ENCODE measurements at regions not wholly inside any gene's neighbourhood (a gene's known extent, or its start where the extent isn't known, plus 50 kb on each side); places are given as distances from the start of the nearest gene placed in this dataset.

GRCh38 chr1:172902861-172903381 lies 147.8 kb downstream of the TNFSF18 start:
- peaks cover 28 to 51% (median 44%) of the 10 kb centered on the region in 4 donors for H3K4me1 Mint-ChIP-seq
- H3K4me3 Mint-ChIP-seq = no peak overlapping the region
- no peaks in the 10 kb centered on the region for H3K36me3 Mint-ChIP-seq
- no peaks in the 10 kb centered on the region for H3K27me3 Mint-ChIP-seq
- H3K9me3 Mint-ChIP-seq = peaks cover 0 to 5% (median 0%) of the 10 kb centered on the region in 9 donors
- POLR2A ChIA-PET = interaction anchor here (0.9 kb wide), 1 partner anchor 9 kb away, joined by 4 read pairs; no protein-coding TSS in a partner anchor
- DNase-seq (no peak), ATAC-seq (no peak)
- H3K27ac Mint-ChIP-seq = no peak overlapping the region

- peaks cover 28 to 51% (median 41%) of the 10 kb centered on the region in 4 donors for H3K4me1 Mint-ChIP-seq
- ATAC-seq = no peak
- H3K27me3 Mint-ChIP-seq = no peaks in the 10 kb centered on the region
- POLR2A ChIA-PET = no interaction called here
- H3K27ac Mint-ChIP-seq = no peak overlapping the region
- no peak for DNase-seq
- H3K36me3 Mint-ChIP-seq = peaks cover 0 to 5% (median 0%) of the 10 kb centered on the region in 3 donors
- no peak overlapping the region for H3K4me3 Mint-ChIP-seq
- H3K9me3 Mint-ChIP-seq = peaks cover 0 to 7% (median 0%) of the 10 kb centered on the region in 9 donors
These were observed 147.0 kb downstream of the TNFSF18 start for GRCh38 chr1:172903581-172904220.

GRCh38 chr1:172905452-172905851 lies 145.3 kb downstream of the TNFSF18 start:
- POLR2A ChIA-PET = interaction anchor here (2.1 kb wide), 1 partner anchor 11 kb away, joined by 8 read pairs; no protein-coding TSS in a partner anchor
- peaks cover 0 to 7% (median 0%) of the 10 kb centered on the region in 9 donors for H3K9me3 Mint-ChIP-seq
- ATAC-seq (no peak), DNase-seq (no peak)
- peaks cover 18 to 35% (median 28%) of the 10 kb centered on the region in 4 donors for H3K4me1 Mint-ChIP-seq
- no peaks in the 10 kb centered on the region for H3K27me3 Mint-ChIP-seq
- peaks cover 0 to 5% (median 0%) of the 10 kb centered on the region in 3 donors for H3K36me3 Mint-ChIP-seq
- H3K4me3 Mint-ChIP-seq = no peak overlapping the region
- peak overlapping the region in 1 of 10 donors; percentile 6 for H3K27ac Mint-ChIP-seq

GRCh38 chr1:172906778-172907592 lies 143.8 kb downstream of the TNFSF18 start:
- Mint-ChIP-seq H3K27ac (peak overlapping the region in 9 of 10 donors; percentile 29 to 81 (median 51)), H3K27me3 (no peaks in the 10 kb centered on the region), H3K4me1 (peaks cover 12 to 26% (median 20%) of the 10 kb centered on the region in 4 donors), H3K36me3 (peaks cover 0 to 5% (median 0%) of the 10 kb centered on the region in 3 donors), H3K9me3 (peaks cover 0 to 7% (median 0%) of the 10 kb centered on the region in 9 donors), H3K4me3 (peak overlapping the region in 9 of 10 donors; percentile 23 to 64 (median 43))
- DNase-seq = peak in 6 of 10 donors; percentile 15 to 60 (median 36)
- POLR2A ChIA-PET = interaction anchor here (1.0 to 1.1 kb wide), 2 partner anchors 8 to 12 kb away, joined by 4 to 5 read pairs; no protein-coding TSS in a partner anchor
- peak; percentile 75 to 90 for ATAC-seq

GRCh38 chr1:172907834-172908326 lies 142.9 kb downstream of the TNFSF18 start:
- Mint-ChIP-seq H3K9me3 (peaks cover 0 to 12% (median 5%) of the 10 kb centered on the region in 9 donors), H3K27ac (peak overlapping the region in 1 of 10 donors; percentile 81), H3K27me3 (no peaks in the 10 kb centered on the region), H3K4me3 (no peak overlapping the region), H3K36me3 (peaks cover 0 to 7% (median 6%) of the 10 kb centered on the region in 3 donors), H3K4me1 (peaks cover 12 to 26% (median 20%) of the 10 kb centered on the region in 4 donors)
- POLR2A ChIA-PET = interaction anchor here (1.1 kb wide), 1 partner anchor 13 kb away, joined by 5 read pairs; no protein-coding TSS in a partner anchor
- ATAC-seq (no peak), DNase-seq (no peak)

- H3K4me1 Mint-ChIP-seq = peaks cover 12 to 26% (median 20%) of the 10 kb centered on the region in 4 donors
- ATAC-seq = no peak
- POLR2A ChIA-PET = interaction anchor here (1.7 kb wide), 1 partner anchor 15 kb away, joined by 5 read pairs; no protein-coding TSS in a partner anchor
- H3K9me3 Mint-ChIP-seq = peaks cover 0 to 21% (median 14%) of the 10 kb centered on the region in 9 donors
- H3K36me3 Mint-ChIP-seq = peaks cover 0 to 15% (median 15%) of the 10 kb centered on the region in 3 donors
- H3K4me3 Mint-ChIP-seq = no peak overlapping the region
- H3K27ac Mint-ChIP-seq = no peak overlapping the region
- DNase-seq = no peak
- H3K27me3 Mint-ChIP-seq = no peaks in the 10 kb centered on the region
These were observed 141.0 kb downstream of the TNFSF18 start for GRCh38 chr1:172909606-172910326.

- no peak overlapping the region for H3K27ac Mint-ChIP-seq
- DNase-seq (no peak), ATAC-seq (no peak)
- POLR2A ChIA-PET = no interaction called here
- H3K9me3 Mint-ChIP-seq = peaks cover 0 to 21% (median 11%) of the 10 kb centered on the region in 9 donors
- peaks cover 0 to 6% (median under 1%) of the 10 kb centered on the region in 4 donors for H3K4me1 Mint-ChIP-seq
- no peak overlapping the region for H3K4me3 Mint-ChIP-seq
- H3K36me3 Mint-ChIP-seq = peaks cover 0 to 20% (median 15%) of the 10 kb centered on the region in 3 donors
- H3K27me3 Mint-ChIP-seq = no peaks in the 10 kb centered on the region
These were observed 137.9 kb downstream of the TNFSF18 start for GRCh38 chr1:172912765-172913260.

- no peak overlapping the region for H3K27ac Mint-ChIP-seq
- no peak overlapping the region for H3K4me3 Mint-ChIP-seq
- POLR2A ChIA-PET = no interaction called here
- ATAC-seq (no peak), DNase-seq (no peak)
- H3K27me3 Mint-ChIP-seq = no peaks in the 10 kb centered on the region
- peaks cover 0 to 20% (median 9%) of the 10 kb centered on the region in 3 donors for H3K36me3 Mint-ChIP-seq
- H3K9me3 Mint-ChIP-seq = peaks cover 0 to 21% (median 11%) of the 10 kb centered on the region in 9 donors
- H3K4me1 Mint-ChIP-seq = peaks cover 0 to 6% (median 0%) of the 10 kb centered on the region in 4 donors
These were observed 136.1 kb downstream of the TNFSF18 start for GRCh38 chr1:172914501-172915144.

- DNase-seq (no peak), ATAC-seq (no peak)
- H3K36me3 Mint-ChIP-seq = peaks cover 0 to 20% (median 9%) of the 10 kb centered on the region in 3 donors
- H3K27me3 Mint-ChIP-seq = no peaks in the 10 kb centered on the region
- POLR2A ChIA-PET = no interaction called here
- H3K27ac Mint-ChIP-seq = no peak overlapping the region
- H3K4me1 Mint-ChIP-seq = peaks cover 0 to 6% (median 0%) of the 10 kb centered on the region in 4 donors
- H3K9me3 Mint-ChIP-seq = peaks cover 0 to 21% (median 11%) of the 10 kb centered on the region in 9 donors
- no peak overlapping the region for H3K4me3 Mint-ChIP-seq
These were observed 135.5 kb downstream of the TNFSF18 start for GRCh38 chr1:172915271-172915670.

GRCh38 chr1:172916116-172916515 lies 134.6 kb downstream of the TNFSF18 start:
- ATAC-seq (no peak), DNase-seq (no peak)
- Mint-ChIP-seq H3K4me1 (peaks cover 0 to 6% (median 0%) of the 10 kb centered on the region in 4 donors), H3K9me3 (peaks cover 0 to 21% (median 11%) of the 10 kb centered on the region in 9 donors), H3K4me3 (no peak overlapping the region), H3K27me3 (no peaks in the 10 kb centered on the region), H3K36me3 (peaks cover 0 to 20% (median 9%) of the 10 kb centered on the region in 3 donors), H3K27ac (no peak overlapping the region)
- POLR2A ChIA-PET = no interaction called here

- no peak overlapping the region for H3K27ac Mint-ChIP-seq
- no peaks in the 10 kb centered on the region for H3K27me3 Mint-ChIP-seq
- peaks cover 0 to 12% (median 7%) of the 10 kb centered on the region in 3 donors for H3K36me3 Mint-ChIP-seq
- POLR2A ChIA-PET = no interaction called here
- H3K4me1 Mint-ChIP-seq = peaks cover 0 to 6% (median 0%) of the 10 kb centered on the region in 4 donors
- no peak overlapping the region for H3K4me3 Mint-ChIP-seq
- peaks cover 0 to 10% (median 7%) of the 10 kb centered on the region in 9 donors for H3K9me3 Mint-ChIP-seq
- ATAC-seq = no peak
- DNase-seq = no peak
These were observed 132.8 kb downstream of the TNFSF18 start for GRCh38 chr1:172917972-172918371.
